Gastroesophageal sphincter (tissue), 4 donors: ENCODE measurements at regions not wholly inside any gene's neighbourhood (a gene's known extent, or its start where the extent isn't known, plus 50 kb on each side); places are given as distances from the start of the nearest gene placed in this dataset.

ENCODE experiments used
- ATAC-seq: fragments of 150-250 bp; one replicate; pipeline ENCODE4 v1.9.1; 2016; ENCODE audit warnings: mild to moderate bottlenecking, moderate library complexity
- H3K27ac ChIP-seq, 4 donors: fragments of 200-600 bp; sonication (generic) in 3 of 4; 1 replicate in 3 of 4; 2 replicates in 1 of 4; pipeline ENCODE4 v1.5.1; 2016 to 2019
- H3K27me3 ChIP-seq: fragments of 200-600 bp; sonication (generic); one replicate; pipeline ENCODE4 v1.5.1; 2019
- H3K36me3 ChIP-seq, 2 donors: fragments of 200-600 bp; sonication (generic); one replicate each; pipeline ENCODE4 v1.5.1; 2019; ENCODE audit warnings: control low read depth in 1 of 2
- H3K4me1 ChIP-seq, 3 donors: fragments of 200-600 bp; sonication (generic); 1 replicate in 2 of 3; 2 replicates in 1 of 3; pipeline ENCODE4 v1.5.1; 2016 to 2019; ENCODE audit warnings: control low read depth in 2 of 3
- H3K4me3 ChIP-seq, 2 donors: fragments of 200-600 bp; sonication (generic); one replicate each; pipeline ENCODE4 v1.5.1; 2019; ENCODE audit warnings: mild to moderate bottlenecking in 1 of 2, moderate library complexity in 1 of 2
- H3K9me3 ChIP-seq, 3 donors: fragments of 200-600 bp; sonication (generic); one replicate each; pipeline ENCODE4 v1.5.1; 2017 to 2019; ENCODE audit warnings: control low read depth in 2 of 3
- CTCF ChIP-seq, 4 experiments: fragments of 200-600 bp in 2 of 4; fragments of 450-650 bp in 2 of 4; sonication (generic) in 1 of 4; IDR thresholded peaks; one replicate each; pipeline ENCODE4 v1.5.1; 2017 to 2019; ENCODE audit warnings: antibody characterized with exemption in 4 of 4, mild to moderate bottlenecking in 2 of 4, moderate library complexity in 2 of 4
- EP300 ChIP-seq: sonication (generic); formaldehyde crosslinking; IDR thresholded peaks from one replicate; pipeline ENCODE4 v1.6.1; 2017; ENCODE audit warnings: antibody characterized with exemption, mild to moderate bottlenecking
- POLR2A ChIP-seq, 2 donors: fragments of 450-650 bp; IDR thresholded peaks; one replicate each; pipeline ENCODE4 v1.6.1; 2017; ENCODE audit warnings: antibody characterized with exemption in 2 of 2, mild to moderate bottlenecking in 2 of 2, moderate library complexity in 1 of 2
- POLR2AphosphoS5 ChIP-seq: sonication (generic); formaldehyde crosslinking; IDR thresholded peaks from one replicate; pipeline ENCODE4 v1.6.1; 2017; ENCODE audit warnings: antibody characterized with exemption
- WGBS, 2 donors: methylation state at CpG; one replicate each; pipeline ENCODE4 v1.1.5; 2018; ENCODE audit warnings: low coverage in 1 of 2; 5-methylcytosine and 5-hydroxymethylcytosine counted together

GRCh38 chr1:229867726-229868125 is 199.3 kb upstream of the GALNT2 start:
- no peak overlapping the region for H3K4me3 ChIP-seq
- TF ChIP-seq CTCF (IDR thresholded peaks at IDR 0.05) (no peak), EP300 (no peak), POLR2A (IDR thresholded peaks at IDR 0.05) (no peak), POLR2AphosphoS5 (no peak)
- no peaks in the 10 kb centered on the region for H3K27me3 ChIP-seq
- no peak overlapping the region for H3K27ac ChIP-seq
- peaks cover 0 to 55% (median 20%) of the 10 kb centered on the region in 3 donors for H3K4me1 ChIP-seq
- no peaks in the 10 kb centered on the region for H3K36me3 ChIP-seq
- H3K9me3 ChIP-seq: no peaks in the 10 kb centered on the region
- 90 to 100% methylated on average over 2 to 3 of the region's 3 CpGs for WGBS, 2 donors
- no peak for ATAC-seq

DNA sequence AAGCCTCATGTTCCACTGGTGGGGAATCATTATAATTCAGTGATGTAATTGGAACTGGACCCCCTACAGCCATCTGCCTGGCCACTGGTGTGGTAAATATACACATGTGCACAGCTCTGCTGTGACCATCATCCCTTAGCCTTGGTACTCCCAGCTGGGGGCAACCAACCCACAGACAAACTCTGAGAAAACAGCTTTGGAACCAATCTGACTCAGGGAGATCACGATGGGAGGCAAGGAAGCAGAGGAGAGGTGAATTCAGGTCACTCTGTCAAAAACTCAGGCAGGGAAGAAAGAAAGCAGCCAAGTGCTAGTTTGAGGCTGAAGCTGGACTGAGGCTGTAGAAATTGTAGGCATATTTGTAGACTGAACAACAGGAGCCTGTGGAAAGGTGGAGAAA is 197.8 kb upstream of the GALNT2 start:
- peaks cover 0 to 48% (median 11%) of the 10 kb centered on the region in 3 donors for H3K4me1 ChIP-seq
- H3K36me3 ChIP-seq: no peaks in the 10 kb centered on the region
- WGBS, 2 donors: 0% methylated on average over 1 of the region's 1 CpG; no CpG with 5 or more reads in 1 of the 2 donors
- no peak for ATAC-seq
- no peaks in the 10 kb centered on the region for H3K27me3 ChIP-seq
- TF ChIP-seq CTCF (IDR thresholded peaks at IDR 0.05) (no peak), POLR2A (IDR thresholded peaks at IDR 0.05) (no peak), POLR2AphosphoS5 (no peak), EP300 (no peak)
- H3K9me3 ChIP-seq: no peaks in the 10 kb centered on the region
- H3K27ac ChIP-seq: peak overlapping the region in 1 of 4 donors; percentile 20
- no peak overlapping the region for H3K4me3 ChIP-seq

DNA sequence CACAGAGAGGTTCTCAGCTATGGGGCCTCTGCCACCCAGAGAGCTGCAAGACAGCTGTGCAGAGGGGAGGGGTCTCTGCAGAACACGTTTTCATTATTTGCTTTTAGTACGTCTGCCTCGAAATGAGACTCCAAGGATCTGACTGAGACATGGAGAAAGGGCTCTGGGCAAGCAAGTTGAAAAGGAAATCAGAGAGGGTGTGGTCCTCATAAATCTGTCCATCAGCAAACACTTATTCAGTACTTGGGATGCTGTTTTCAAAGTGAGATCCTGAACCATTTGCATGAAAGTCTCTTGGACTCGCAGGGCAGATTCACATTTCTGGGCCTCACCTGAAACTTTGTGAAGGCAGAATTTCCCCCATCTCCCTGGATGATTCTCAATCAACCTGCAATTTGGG is 197.4 kb upstream of the GALNT2 start:
- WGBS, 2 donors: 50 to 64% methylated on average over 2 to 4 of the region's 4 CpGs
- TF ChIP-seq EP300 (no peak), POLR2A (IDR thresholded peaks at IDR 0.05) (no peak), CTCF (IDR thresholded peaks at IDR 0.05) (no peak), POLR2AphosphoS5 (no peak)
- no peak for ATAC-seq

GRCh38 chr1:229870381-229870780 is 196.7 kb upstream of the GALNT2 start:
- 83 to 86% methylated on average over 1 to 2 of the region's 2 CpGs for WGBS, 2 donors
- no peak overlapping the region for H3K27ac ChIP-seq
- ATAC-seq: no peak
- H3K27me3 ChIP-seq: no peaks in the 10 kb centered on the region
- no peak for TF ChIP-seq POLR2A (IDR thresholded peaks at IDR 0.05)
- TF ChIP-seq EP300: no peak
- no peak for TF ChIP-seq CTCF (IDR thresholded peaks at IDR 0.05)
- TF ChIP-seq POLR2AphosphoS5: no peak
- H3K36me3 ChIP-seq: no peaks in the 10 kb centered on the region
- H3K9me3 ChIP-seq: no peaks in the 10 kb centered on the region
- no peak overlapping the region for H3K4me3 ChIP-seq
- peaks cover 0 to 41% (median 7%) of the 10 kb centered on the region in 3 donors for H3K4me1 ChIP-seq

More for the DNA sequence above, 197.4 kb upstream of the GALNT2 start:
- Histone ChIP-seq H3K9me3 (no peaks in the 10 kb centered on the region), H3K27ac (peak overlapping the region in 1 of 4 donors; percentile 20), H3K36me3 (no peaks in the 10 kb centered on the region), H3K4me3 (no peak overlapping the region), H3K4me1 (peaks cover 0 to 48% (median 7%) of the 10 kb centered on the region in 3 donors), H3K27me3 (no peaks in the 10 kb centered on the region)

GRCh38 chr1:229871078-229871676 is 195.9 kb upstream of the GALNT2 start:
- 83 to 89% methylated on average over 6 of the region's 9 CpGs for WGBS, 2 donors

More at GRCh38 chr1:229871078-229871676, 195.9 kb upstream of the GALNT2 start:
- Histone ChIP-seq H3K4me3 (no peak overlapping the region), H3K27me3 (no peaks in the 10 kb centered on the region), H3K4me1 (peaks cover 0 to 41% (median 7%) of the 10 kb centered on the region in 3 donors), H3K9me3 (no peaks in the 10 kb centered on the region), H3K36me3 (no peaks in the 10 kb centered on the region), H3K27ac (no peak overlapping the region)
- TF ChIP-seq POLR2A (IDR thresholded peaks at IDR 0.05) (no peak), CTCF (IDR thresholded peaks at IDR 0.05) (no peak), POLR2AphosphoS5 (no peak), EP300 (no peak)
- no peak for ATAC-seq
